ENCODE measurements at regions not wholly inside any gene's neighbourhood (a gene's known extent, or its start where the extent isn't known, plus 50 kb on each side); places are given as distances from the start of the nearest gene placed in this dataset.

- no peak for FAIRE-seq
- H3K4me3 ChIP-seq (ENCODE audit: insufficient read depth, low read depth, low read length), result no peak overlapping the region
- H4K20me1 ChIP-seq (ENCODE audit: insufficient read depth, low read length), result no peaks in the 10 kb centered on the region
- DNase-seq (ENCODE audit: low read depth), result no peak
- H3K4me2 ChIP-seq (ENCODE audit: low read length), result no peak overlapping the region
- H3K27me3 ChIP-seq (ENCODE audit: insufficient read depth, low read length), result no peaks in the 10 kb centered on the region
- H3K36me3 ChIP-seq (ENCODE audit: insufficient read depth, low read length), result no peaks in the 10 kb centered on the region
- no peaks in the 10 kb centered on the region for H3K9me3 ChIP-seq (ENCODE audit: insufficient read depth, low read depth, low read length)
- no peak overlapping the region for H2AFZ ChIP-seq (ENCODE audit: low read depth, low read length)
- TF ChIP-seq CTCF (IDR thresholded peaks at IDR 0.05; ENCODE audit: insufficient read depth, low read depth, low read length), result no peak
- TF ChIP-seq EZH2 (IDR thresholded peaks at IDR 0.05; ENCODE audit: insufficient read depth, low read length), result no peak
- H3K79me2 ChIP-seq (ENCODE audit: insufficient read depth, low read length), result no peaks in the 10 kb centered on the region
- Mint-ChIP-seq H3K9me3 (ENCODE audit: unreplicated experiment) (peaks cover 15% of the 10 kb centered on the region), H3K36me3 (ENCODE audit: low read depth, unreplicated experiment) (no peaks in the 10 kb centered on the region), H3K27me3 (ENCODE audit: low read depth, unreplicated experiment) (peaks cover 19% of the 10 kb centered on the region), H3K4me3 (ENCODE audit: unreplicated experiment) (no peak overlapping the region), H3K27ac (ENCODE audit: unreplicated experiment) (no peak overlapping the region), H3K4me1 (ENCODE audit: low read depth, unreplicated experiment) (no peaks in the 10 kb centered on the region)
- no peak overlapping the region for H3K9ac ChIP-seq (ENCODE audit: low read length)
- no peak overlapping the region for H3K27ac ChIP-seq (ENCODE audit: low read depth, low read length)
- H3K4me1 ChIP-seq (ENCODE audit: insufficient read depth, low read length), result no peaks in the 10 kb centered on the region
Observed at GRCh38 chr6:40022867-40023266, 88.6 kb upstream of the MOCS1 start.

GRCh38 chr6:40020166-40020565, 85.9 kb upstream of the MOCS1 start:
- no peak for FAIRE-seq
- no peak overlapping the region for H2AFZ ChIP-seq (ENCODE audit: low read depth, low read length)
- Mint-ChIP-seq H3K4me1 (ENCODE audit: low read depth, unreplicated experiment) (no peaks in the 10 kb centered on the region), H3K27me3 (ENCODE audit: low read depth, unreplicated experiment) (peaks cover 12% of the 10 kb centered on the region), H3K4me3 (ENCODE audit: unreplicated experiment) (no peak overlapping the region), H3K27ac (ENCODE audit: unreplicated experiment) (no peak overlapping the region), H3K36me3 (ENCODE audit: low read depth, unreplicated experiment) (no peaks in the 10 kb centered on the region), H3K9me3 (ENCODE audit: unreplicated experiment) (peaks cover 25% of the 10 kb centered on the region)
- DNase-seq (ENCODE audit: low read depth), result no peak
- no peaks in the 10 kb centered on the region for H3K79me2 ChIP-seq (ENCODE audit: insufficient read depth, low read length)
- no peak overlapping the region for H3K4me3 ChIP-seq (ENCODE audit: insufficient read depth, low read depth, low read length)
- H3K9me3 ChIP-seq (ENCODE audit: insufficient read depth, low read depth, low read length), result no peaks in the 10 kb centered on the region
- H4K20me1 ChIP-seq (ENCODE audit: insufficient read depth, low read length), result no peaks in the 10 kb centered on the region
- no peak overlapping the region for H3K27ac ChIP-seq (ENCODE audit: low read depth, low read length)
- no peaks in the 10 kb centered on the region for H3K4me1 ChIP-seq (ENCODE audit: insufficient read depth, low read length)
- H3K27me3 ChIP-seq (ENCODE audit: insufficient read depth, low read length), result no peaks in the 10 kb centered on the region
- H3K36me3 ChIP-seq (ENCODE audit: insufficient read depth, low read length), result no peaks in the 10 kb centered on the region
- no peak for TF ChIP-seq EZH2 (IDR thresholded peaks at IDR 0.05; ENCODE audit: insufficient read depth, low read length)
- no peak overlapping the region for H3K4me2 ChIP-seq (ENCODE audit: low read length)
- H3K9ac ChIP-seq (ENCODE audit: low read length), result no peak overlapping the region

GRCh38 chr6:40015530-40015929, 81.3 kb upstream of the MOCS1 start:
- Mint-ChIP-seq H3K36me3 (ENCODE audit: low read depth, unreplicated experiment) (no peaks in the 10 kb centered on the region), H3K27ac (ENCODE audit: unreplicated experiment) (no peak overlapping the region), H3K4me3 (ENCODE audit: unreplicated experiment) (no peak overlapping the region), H3K9me3 (ENCODE audit: unreplicated experiment) (peaks cover 26% of the 10 kb centered on the region), H3K4me1 (ENCODE audit: low read depth, unreplicated experiment) (no peaks in the 10 kb centered on the region), H3K27me3 (ENCODE audit: low read depth, unreplicated experiment) (peaks cover 6% of the 10 kb centered on the region)
- Histone ChIP-seq H3K27ac (ENCODE audit: low read depth, low read length) (no peak overlapping the region), H2AFZ (ENCODE audit: low read depth, low read length) (no peak overlapping the region), H3K4me3 (ENCODE audit: insufficient read depth, low read depth, low read length) (no peak overlapping the region), H3K9me3 (ENCODE audit: insufficient read depth, low read depth, low read length) (no peaks in the 10 kb centered on the region), H3K4me1 (ENCODE audit: insufficient read depth, low read length) (no peaks in the 10 kb centered on the region), H3K79me2 (ENCODE audit: insufficient read depth, low read length) (no peaks in the 10 kb centered on the region), H3K4me2 (ENCODE audit: low read length) (no peak overlapping the region), H4K20me1 (ENCODE audit: insufficient read depth, low read length) (no peaks in the 10 kb centered on the region), H3K9ac (ENCODE audit: low read length) (no peak overlapping the region), H3K27me3 (ENCODE audit: insufficient read depth, low read length) (no peaks in the 10 kb centered on the region), H3K36me3 (ENCODE audit: insufficient read depth, low read length) (no peaks in the 10 kb centered on the region)
- no peak for DNase-seq (ENCODE audit: low read depth)
- no peak for FAIRE-seq
- TF ChIP-seq CTCF (IDR thresholded peaks at IDR 0.05; ENCODE audit: insufficient read depth, low read depth, low read length), result no peak
- TF ChIP-seq EZH2 (IDR thresholded peaks at IDR 0.05; ENCODE audit: insufficient read depth, low read length), result no peak

Measured in astrocyte (in vitro differentiated cells and primary cell).